OCI-LY7 (cell line): ENCODE measurements at regions not wholly inside any gene's neighbourhood (a gene's known extent, or its start where the extent isn't known, plus 50 kb on each side); places are given as distances from the start of the nearest gene placed in this dataset.

Experiments
- CTCF ChIP-seq: fragments of 200-600 bp; sonication (generic); conservative IDR thresholded peaks from 2 replicates; pipeline ENCODE4 v1.5.1; 2014; ENCODE audit warnings: mild to moderate bottlenecking, antibody characterized with exemption, low read length, moderate library complexity, mixed read lengths
- EZH2phosphoT487 ChIP-seq: fragments of 200-600 bp; sonication (generic); IDR thresholded peaks from 2 replicates; pipeline ENCODE4 v1.6.1; 2018; ENCODE audit warnings: low read depth, borderline replicate concordance, mild to moderate bottlenecking, mixed run types, antibody characterized with exemption, low read length, moderate library complexity, mixed read lengths

- TF ChIP-seq CTCF (no peak), EZH2phosphoT487 (no peak)
Measured at GRCh38 chr12:83388551-83388950, 701.8 kb downstream of the TMTC2 start.
